Muscle layer of duodenum (tissue), 2 donors: ENCODE measurements at regions not wholly inside any gene's neighbourhood (a gene's known extent, or its start where the extent isn't known, plus 50 kb on each side); places are given as distances from the start of the nearest gene placed in this dataset.
"Not testable (repeated sequence)": the region's sequence is repeated elsewhere in the genome, so short reads cannot be mapped to it uniquely, and the experiment has no call there.

Source experiments
- H3K27ac ChIP-seq: one replicate; pipeline ENCODE4 v1.7.0; 2013; ENCODE audit warnings: mild to moderate bottlenecking, low read length
- H3K27me3 ChIP-seq: one replicate; pipeline ENCODE4 v1.7.0; 2013; ENCODE audit warnings: low read depth, mild to moderate bottlenecking, control low read depth, low read length
- H3K36me3 ChIP-seq, 2 donors: one replicate each; pipeline ENCODE4 v1.7.0; 2013; ENCODE audit warnings: low read length in 2 of 2, control low read depth in 1 of 2, mild to moderate bottlenecking in 1 of 2; ENCODE audit not compliant: insufficient read depth in 2 of 2, control insufficient read depth in 1 of 2
- H3K4me1 ChIP-seq, 2 donors: one replicate each; pipeline ENCODE4 v1.7.0; 2013; ENCODE audit warnings: low read length in 2 of 2, mild to moderate bottlenecking in 2 of 2, control low read depth in 1 of 2, moderate library complexity in 1 of 2; ENCODE audit not compliant: insufficient read depth in 2 of 2, control insufficient read depth in 1 of 2
- H3K4me3 ChIP-seq, 2 donors: one replicate each; pipeline ENCODE4 v1.7.0; 2013; ENCODE audit warnings: low read length in 2 of 2, low read depth in 1 of 2, mild to moderate bottlenecking in 1 of 2
- H3K9me3 ChIP-seq, 2 donors: one replicate each; pipeline ENCODE4 v1.7.0; 2013; ENCODE audit warnings: low read length in 2 of 2, control low read depth in 1 of 2, mild to moderate bottlenecking in 1 of 2; ENCODE audit not compliant: control insufficient read depth in 1 of 2
- donor health status: healthy.

GRCh38 chr17:30668360-30669181 is 155.9 kb downstream of the CRLF3 start:
- H3K27ac ChIP-seq, H3K27me3 ChIP-seq, H3K9me3 ChIP-seq, H3K4me3 ChIP-seq, H3K36me3 ChIP-seq, H3K4me1 ChIP-seq: not testable (repeated sequence)

DNA sequence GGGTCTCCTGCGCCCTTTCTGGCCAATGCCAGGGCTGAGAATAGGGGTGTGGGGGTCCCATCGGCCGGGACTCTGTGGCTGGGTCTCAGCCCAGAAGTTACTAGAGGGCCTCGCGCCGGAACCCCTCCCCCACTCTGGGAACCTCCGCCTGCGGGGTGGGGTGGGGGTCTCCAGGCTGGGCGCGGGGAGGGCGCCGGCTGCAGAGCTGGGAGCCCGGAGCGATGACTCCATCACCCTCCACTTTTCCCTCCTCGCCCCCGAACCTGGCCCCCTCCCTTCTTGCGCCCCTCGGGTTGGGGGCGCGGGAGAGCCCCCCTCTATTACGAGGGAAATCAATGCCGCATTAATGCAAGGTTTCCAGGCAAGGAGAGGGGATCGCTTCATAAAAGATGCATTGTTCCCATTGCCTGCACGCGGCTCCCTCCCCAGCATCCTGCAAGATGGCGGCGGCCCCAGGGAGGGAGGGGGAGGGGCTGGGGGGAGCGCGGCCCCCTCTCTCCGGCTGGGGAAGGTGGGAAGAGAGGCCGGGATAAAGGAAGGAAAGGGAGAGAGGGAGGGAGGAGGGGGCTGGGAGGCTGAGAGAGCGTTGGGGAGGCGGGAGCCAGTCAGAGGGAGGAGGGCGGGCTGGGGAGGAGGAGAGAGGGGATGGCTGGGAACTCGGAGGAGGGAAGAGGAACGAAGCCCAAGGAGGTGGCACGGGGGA is 156.7 kb downstream of the CRLF3 start:
- H3K36me3 ChIP-seq, H3K27me3 ChIP-seq, H3K4me1 ChIP-seq, H3K9me3 ChIP-seq, H3K27ac ChIP-seq: not testable (repeated sequence)
- peak overlapping the region in 1 of 2 donors; percentile 61 for H3K4me3 ChIP-seq

- peak overlapping the region in 1 of 2 donors; percentile 61 for H3K4me3 ChIP-seq
- not testable (repeated sequence) for H3K9me3 ChIP-seq, H3K27me3 ChIP-seq, H3K27ac ChIP-seq, H3K4me1 ChIP-seq, H3K36me3 ChIP-seq
Observed at GRCh38 chr17:30666838-30667656, 157.4 kb downstream of the CRLF3 start.

DNA sequence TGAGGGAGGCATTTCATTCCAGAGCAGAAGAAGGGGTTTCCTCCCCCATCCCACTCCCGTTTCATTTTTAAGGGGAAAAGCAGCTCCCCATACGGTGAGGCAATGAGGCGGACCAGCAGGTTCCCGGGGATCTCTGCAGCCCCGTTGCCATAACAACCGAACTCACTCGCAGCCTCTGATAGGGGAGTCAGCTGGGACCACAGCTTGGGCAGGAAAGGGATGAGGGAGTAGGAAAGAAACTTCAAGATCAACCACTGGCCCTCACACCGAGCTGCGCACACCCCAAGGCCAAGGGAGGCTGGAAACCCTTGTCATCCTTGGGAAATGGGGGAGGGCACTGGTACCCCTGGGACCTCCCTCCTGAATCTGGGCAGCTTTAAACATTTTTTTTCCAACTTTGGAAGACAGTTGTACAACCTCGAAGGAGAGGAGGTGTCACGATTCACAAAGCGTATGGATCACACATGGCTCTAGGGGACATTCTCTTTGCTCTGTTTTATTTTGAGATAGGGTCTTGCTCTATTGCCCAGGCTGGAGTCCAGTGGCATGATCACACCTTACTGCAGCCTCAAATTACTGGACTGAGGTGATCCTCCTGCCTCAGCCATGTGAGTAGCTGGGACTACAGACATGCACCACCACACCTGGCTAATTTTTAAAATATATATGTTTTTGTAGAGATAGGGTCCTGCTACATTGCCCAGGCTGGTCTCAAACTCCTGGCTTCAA is 160.6 kb downstream of the CRLF3 start:
- H3K4me3 ChIP-seq, H3K4me1 ChIP-seq, H3K9me3 ChIP-seq, H3K27ac ChIP-seq, H3K27me3 ChIP-seq, H3K36me3 ChIP-seq: not testable (repeated sequence)

- not testable (repeated sequence) for H3K4me3 ChIP-seq
Observed at GRCh38 chr17:30657148-30657547, 167.3 kb downstream of the CRLF3 start.

GRCh38 chr17:30653038-30653437 is 171.5 kb downstream of the CRLF3 start:
- not testable (repeated sequence) for H3K4me1 ChIP-seq, H3K4me3 ChIP-seq, H3K27ac ChIP-seq, H3K27me3 ChIP-seq, H3K36me3 ChIP-seq, H3K9me3 ChIP-seq

More at GRCh38 chr17:30657148-30657547, 167.3 kb downstream of the CRLF3 start:
- not testable (repeated sequence) for H3K36me3 ChIP-seq, H3K9me3 ChIP-seq, H3K27ac ChIP-seq, H3K27me3 ChIP-seq, H3K4me1 ChIP-seq

- not testable (repeated sequence) for H3K36me3 ChIP-seq, H3K4me1 ChIP-seq, H3K4me3 ChIP-seq, H3K27me3 ChIP-seq, H3K27ac ChIP-seq, H3K9me3 ChIP-seq
Observed at GRCh38 chr17:30650149-30650548, 172.9 kb downstream of the GOSR1 start.

- H3K27me3 ChIP-seq, H3K27ac ChIP-seq, H3K4me1 ChIP-seq, H3K9me3 ChIP-seq, H3K36me3 ChIP-seq, H3K4me3 ChIP-seq: not testable (repeated sequence)
Observed at GRCh38 chr17:30648015-30648620, 170.9 kb downstream of the GOSR1 start.

DNA sequence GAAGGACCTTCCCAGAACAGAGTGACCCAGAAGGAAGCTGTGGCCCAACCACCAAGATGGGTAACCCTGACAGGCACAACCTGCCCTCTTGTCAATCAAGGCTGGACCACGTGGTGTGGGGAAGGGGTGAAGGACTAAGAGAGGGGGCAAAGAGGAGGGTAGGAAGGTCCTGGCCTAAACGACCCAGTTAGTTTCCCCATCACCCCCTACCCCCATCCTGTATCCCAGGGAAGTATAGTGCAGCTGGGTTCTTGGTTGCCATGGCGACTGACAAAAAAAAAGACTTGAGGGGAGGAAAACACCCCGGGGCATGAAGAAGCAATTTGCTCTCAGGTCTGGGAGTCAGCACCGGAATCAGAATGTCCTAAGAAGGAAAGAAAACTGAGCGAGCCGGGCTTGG is 168.7 kb downstream of the GOSR1 start:
- H3K4me1 ChIP-seq, H3K27me3 ChIP-seq, H3K9me3 ChIP-seq, H3K4me3 ChIP-seq, H3K27ac ChIP-seq, H3K36me3 ChIP-seq: not testable (repeated sequence)

GRCh38 chr17:30644713-30645112 is 167.5 kb downstream of the GOSR1 start:
- not testable (repeated sequence) for H3K4me3 ChIP-seq, H3K27me3 ChIP-seq, H3K4me1 ChIP-seq, H3K9me3 ChIP-seq, H3K36me3 ChIP-seq, H3K27ac ChIP-seq

DNA sequence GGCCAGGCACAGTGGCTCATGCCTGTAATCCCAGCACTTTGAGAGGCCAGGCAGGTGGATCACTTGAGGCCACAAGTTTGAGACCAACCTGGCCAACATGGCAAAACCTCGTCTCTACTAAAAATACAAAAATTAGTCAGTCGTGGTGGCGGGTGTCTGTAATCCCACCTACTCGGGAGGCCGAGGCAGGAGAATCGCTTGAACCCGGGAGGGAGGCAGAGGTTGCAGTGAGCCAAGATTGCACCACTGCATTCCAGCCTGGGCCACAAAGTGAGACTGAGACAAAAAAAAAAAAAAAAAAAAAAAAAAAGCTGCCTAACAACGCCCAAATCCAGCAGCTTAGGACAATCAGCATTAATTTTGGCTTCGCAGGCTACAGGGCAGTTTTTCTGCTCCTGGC is 167.1 kb downstream of the GOSR1 start:
- not testable (repeated sequence) for H3K27me3 ChIP-seq, H3K4me3 ChIP-seq, H3K4me1 ChIP-seq, H3K9me3 ChIP-seq, H3K27ac ChIP-seq, H3K36me3 ChIP-seq
